HG03095 (cell line): ENCODE measurements at regions not wholly inside any gene's neighbourhood (a gene's known extent, or its start where the extent isn't known, plus 50 kb on each side); places are given as distances from the start of the nearest gene placed in this dataset.
"Not testable (repeated sequence)": the region's sequence is repeated elsewhere in the genome, so short reads cannot be mapped to it uniquely, and the experiment has no call there.

ENCODE experiments used
- ATAC-seq: cut with Tn5 transposase; IDR thresholded peaks from one replicate; pipeline ENCODE4 v1.9.1; 2021; ENCODE audit warnings: moderate library complexity; ENCODE audit not compliant: unreplicated experiment

- no peak for ATAC-seq
These were observed 888.1 kb downstream of the KCNJ2 start for GRCh38 chr17:71057448-71057847.

DNA sequence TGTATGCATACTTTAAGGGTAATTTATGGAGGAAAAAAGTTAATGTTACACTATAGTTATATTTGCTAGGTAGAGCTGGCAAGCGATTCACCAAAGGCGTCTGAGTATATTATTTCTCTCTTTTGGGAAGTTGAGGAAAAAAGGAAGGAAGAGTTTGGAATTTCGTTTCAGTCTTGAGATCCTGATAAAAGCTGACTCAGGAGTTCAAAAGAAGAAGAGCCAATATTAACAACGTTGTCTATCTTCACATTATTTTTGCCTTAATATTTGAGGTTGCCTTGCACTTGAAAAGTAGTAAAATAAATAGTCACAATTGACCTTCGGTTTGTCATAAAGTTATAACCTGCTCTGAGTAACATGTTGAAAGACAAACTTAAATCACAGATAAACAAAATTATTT, 888.6 kb downstream of the KCNJ2 start:
- no peak for ATAC-seq

DNA sequence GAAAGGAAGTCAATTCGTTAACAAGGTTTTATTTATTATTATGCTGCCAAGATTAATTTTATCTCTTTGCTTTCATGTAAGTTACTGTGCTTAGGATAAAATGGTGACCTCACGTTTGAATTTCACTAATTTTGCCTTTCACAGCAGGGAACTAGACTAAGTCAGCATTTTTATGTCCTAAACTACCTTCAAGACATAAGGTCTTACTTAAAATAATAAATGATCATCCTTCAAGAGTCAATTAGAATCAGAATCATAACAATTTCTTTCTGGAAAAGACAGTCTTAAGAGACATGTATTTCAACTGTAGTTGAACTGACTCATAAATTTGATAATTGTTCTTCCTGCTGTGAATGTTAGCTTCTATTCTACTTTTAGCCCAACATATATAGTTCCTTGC, 893.8 kb downstream of the KCNJ2 start:
- ATAC-seq: no peak

DNA sequence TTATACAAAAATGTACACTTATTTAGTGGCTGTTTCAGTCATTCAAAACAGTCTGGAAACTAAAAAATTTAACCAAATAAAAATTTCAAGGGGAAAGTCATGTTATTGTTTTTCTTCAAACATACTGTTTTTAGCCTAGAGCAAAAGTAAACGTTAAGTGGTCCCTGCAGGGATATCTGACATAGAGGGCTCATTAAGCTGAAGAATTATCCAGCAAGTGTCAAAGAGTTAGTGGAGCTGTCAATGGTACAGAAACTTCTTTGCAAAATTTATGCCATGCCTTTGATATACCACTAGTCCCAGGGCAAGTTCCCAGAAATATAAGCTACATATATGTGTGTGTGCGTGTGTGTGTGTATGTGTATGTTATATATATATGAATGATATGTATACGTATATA, 894.2 kb downstream of the KCNJ2 start:
- ATAC-seq: no peak

DNA sequence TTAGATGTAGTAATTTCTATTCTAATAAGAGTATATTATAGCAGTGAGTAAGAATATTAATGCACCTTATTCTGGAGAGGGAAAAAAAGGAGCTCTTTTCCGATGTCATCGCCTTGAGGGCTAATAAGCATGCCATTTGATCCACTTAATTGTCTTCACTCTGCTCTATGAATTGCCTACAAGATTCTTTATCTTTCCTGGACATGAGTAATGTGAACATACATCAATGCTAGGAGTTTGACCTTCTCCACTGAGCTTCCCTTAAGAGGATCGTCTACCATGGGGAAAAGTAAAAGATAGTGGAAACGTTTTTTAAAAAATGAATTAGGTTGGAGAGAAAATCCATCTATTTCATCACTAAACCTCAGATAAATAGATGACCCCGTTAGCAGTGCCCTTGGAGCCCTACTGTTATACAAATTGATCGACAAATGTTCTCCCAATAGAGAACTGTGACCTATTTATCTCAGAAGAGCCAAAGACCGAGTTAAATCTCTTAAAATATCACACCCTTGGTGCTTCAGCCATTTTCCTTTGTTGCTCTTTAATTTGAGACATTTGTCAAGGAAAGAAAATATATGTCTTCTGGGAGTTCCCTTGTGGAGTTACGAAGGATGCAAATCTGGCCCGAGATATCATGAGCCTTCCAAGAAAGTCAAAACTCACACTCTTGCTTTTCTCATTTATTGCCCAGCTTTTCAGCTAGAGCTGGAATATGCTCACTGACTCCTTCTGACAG, 898.5 kb downstream of the KCNJ2 start:
- no peak for ATAC-seq

GRCh38 chr17:71068408-71068750, 899.0 kb downstream of the KCNJ2 start:
- no peak for ATAC-seq

- no peak for ATAC-seq
These were observed 901.7 kb downstream of the KCNJ2 start for GRCh38 chr17:71071041-71071440.

- no peak for ATAC-seq
These were observed 902.5 kb downstream of the KCNJ2 start for GRCh38 chr17:71071837-71072236.

DNA sequence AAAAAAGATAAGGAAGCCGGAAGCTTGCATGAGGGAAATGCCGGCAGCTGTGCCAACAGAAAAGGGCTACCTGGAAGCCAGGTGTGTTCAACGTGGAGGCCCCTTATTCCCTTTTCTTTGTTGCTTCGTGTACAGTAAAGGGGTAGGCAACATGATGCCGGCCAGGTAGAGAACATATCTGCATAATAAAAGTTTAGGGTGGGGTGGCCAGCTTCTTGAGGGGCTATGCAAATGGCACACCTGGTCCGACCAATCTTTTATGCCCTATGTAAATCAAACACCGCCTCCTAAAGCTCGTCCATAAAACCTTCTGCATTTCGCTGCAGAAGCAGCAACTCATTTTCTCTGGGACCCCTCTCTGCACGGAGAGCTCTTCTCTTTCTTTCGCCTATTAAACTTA, 911.6 kb downstream of the KCNJ2 start:
- no peak for ATAC-seq

- no peak for ATAC-seq
These were observed 912.3 kb downstream of the KCNJ2 start for GRCh38 chr17:71081666-71082065.

GRCh38 chr17:71084219-71084618, 914.9 kb downstream of the KCNJ2 start:
- ATAC-seq: no peak

- no peak for ATAC-seq
These were observed 915.5 kb downstream of the KCNJ2 start for GRCh38 chr17:71084838-71085237.

- ATAC-seq: no peak
These were observed 916.1 kb downstream of the KCNJ2 start for GRCh38 chr17:71085238-71086033.

GRCh38 chr17:71089431-71089830, 920.1 kb downstream of the KCNJ2 start:
- ATAC-seq: no peak

- no peak for ATAC-seq
These were observed 928.7 kb downstream of the KCNJ2 start for GRCh38 chr17:71098071-71098470.

GRCh38 chr17:71099003-71099714, 929.8 kb downstream of the KCNJ2 start:
- ATAC-seq: no peak

- no peak for ATAC-seq
These were observed 933.4 kb downstream of the KCNJ2 start for GRCh38 chr17:71102777-71103176.

- no peak for ATAC-seq
These were observed 934.9 kb downstream of the KCNJ2 start for GRCh38 chr17:71104225-71104624.

GRCh38 chr17:71106056-71106455, 936.7 kb downstream of the KCNJ2 start:
- not testable (repeated sequence) for ATAC-seq

DNA sequence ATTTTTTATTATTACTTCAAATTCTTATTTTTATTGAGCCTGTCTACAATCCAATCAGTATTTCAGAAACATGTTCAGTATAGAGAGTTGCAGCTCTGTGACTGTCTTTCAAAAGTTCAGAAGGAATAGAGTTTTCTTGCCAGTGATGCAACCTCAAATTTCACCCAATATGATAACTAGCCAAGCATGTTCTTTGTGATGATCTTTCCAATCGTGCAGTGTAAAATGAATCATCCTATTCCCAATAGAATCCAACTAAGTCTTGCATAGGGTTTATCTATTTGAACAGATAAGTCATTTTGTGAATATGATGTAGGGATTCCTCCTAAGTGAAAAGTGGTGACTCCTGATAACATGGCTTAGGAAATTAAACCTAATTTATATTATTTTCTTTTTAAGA, 937.8 kb downstream of the KCNJ2 start:
- ATAC-seq: no peak

GRCh38 chr17:71109697-71110096, 940.4 kb downstream of the KCNJ2 start:
- no peak for ATAC-seq

- ATAC-seq: no peak
These were observed 941.0 kb downstream of the KCNJ2 start for GRCh38 chr17:71110326-71110725.
